Stimulated activated CD4-positive, alpha-beta T cell treated with anti-CD3 and anti-CD28 coated beads, Interleukin-4, amount 100 ng/mL, for 48 hours (primary cell): ENCODE measurements at regions not wholly inside any gene's neighbourhood (a gene's known extent, or its start where the extent isn't known, plus 50 kb on each side); places are given as distances from the start of the nearest gene placed in this dataset.
"Not testable (repeated sequence)": the region's sequence is repeated elsewhere in the genome, so short reads cannot be mapped to it uniquely, and the experiment has no call there.

Source experiments
- DNase-seq, 2 donors: peaks; one replicate each; pipeline ENCODE4 v3.0.0-alpha.2; 2020; ENCODE audit warnings: low read depth in 2 of 2

DNA sequence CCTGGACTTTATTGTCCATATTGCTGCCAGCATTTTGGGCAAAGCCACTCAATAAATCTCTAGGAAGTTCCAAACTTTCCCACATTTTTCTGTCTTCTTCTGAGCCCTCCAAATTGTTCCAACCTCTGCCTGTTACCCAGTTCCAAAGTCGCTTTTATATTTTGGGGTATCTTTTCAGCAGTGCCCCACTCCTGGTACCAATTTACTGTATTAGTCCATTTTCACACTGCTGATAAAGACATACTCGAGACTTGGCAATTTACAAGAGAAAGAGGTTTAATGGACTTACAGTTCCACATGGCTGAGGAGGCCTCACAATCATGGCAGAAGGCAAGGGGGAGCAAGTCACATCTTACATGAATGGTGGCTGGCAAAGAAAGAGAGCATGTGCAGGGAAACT lies 53.4 kb downstream of the AHSP start:
- not testable (repeated sequence) for DNase-seq

DNA sequence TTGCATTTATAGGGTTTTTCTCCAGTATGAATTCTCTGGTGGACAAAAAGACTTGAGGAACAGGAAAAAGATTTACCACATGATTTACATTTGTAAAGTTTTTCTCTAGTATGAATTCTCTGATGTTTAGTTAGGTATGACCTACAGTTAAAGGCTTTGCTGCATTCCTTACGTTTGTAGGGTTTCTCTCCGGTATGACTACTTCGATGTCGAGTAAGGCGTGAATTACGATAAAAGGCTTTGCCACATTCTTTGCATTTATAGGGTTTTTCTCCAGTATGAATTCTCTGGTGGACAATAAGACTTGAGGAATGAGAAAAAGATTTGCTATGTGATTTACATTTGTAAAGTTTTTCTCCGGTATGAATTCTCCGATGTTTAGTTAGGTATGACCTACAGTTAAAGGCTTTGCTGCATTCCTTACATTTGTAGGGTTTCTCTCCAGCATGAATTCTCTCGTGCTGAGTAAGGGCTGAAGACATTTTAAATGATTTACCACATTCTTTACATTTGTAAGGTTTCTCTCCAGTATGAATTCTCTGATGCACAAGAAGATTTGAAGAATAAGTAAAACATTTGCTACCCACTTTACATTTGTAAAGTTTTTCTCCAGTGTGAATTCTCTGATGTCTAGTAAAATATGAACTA lies 74.2 kb downstream of the AHSP start:
- not testable (repeated sequence) for DNase-seq

DNA sequence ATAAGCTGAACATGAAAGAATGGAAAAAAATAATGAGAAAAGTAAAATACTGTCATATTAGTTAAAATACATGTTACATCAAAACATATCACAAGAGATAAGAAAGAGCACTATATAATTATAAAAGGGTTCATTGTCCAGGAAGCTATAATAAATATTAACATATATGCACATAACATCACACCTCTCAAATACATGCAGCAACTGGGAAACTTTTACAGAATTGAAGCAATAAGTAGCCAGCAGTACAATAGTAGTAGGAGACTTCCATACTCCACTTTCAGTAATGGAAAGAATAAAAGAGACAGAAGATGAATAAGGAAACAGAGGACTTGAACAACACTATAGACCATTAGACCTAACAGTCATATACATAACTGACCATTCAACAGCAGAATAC lies 90.4 kb downstream of the AHSP start:
- no peak for DNase-seq

DNA sequence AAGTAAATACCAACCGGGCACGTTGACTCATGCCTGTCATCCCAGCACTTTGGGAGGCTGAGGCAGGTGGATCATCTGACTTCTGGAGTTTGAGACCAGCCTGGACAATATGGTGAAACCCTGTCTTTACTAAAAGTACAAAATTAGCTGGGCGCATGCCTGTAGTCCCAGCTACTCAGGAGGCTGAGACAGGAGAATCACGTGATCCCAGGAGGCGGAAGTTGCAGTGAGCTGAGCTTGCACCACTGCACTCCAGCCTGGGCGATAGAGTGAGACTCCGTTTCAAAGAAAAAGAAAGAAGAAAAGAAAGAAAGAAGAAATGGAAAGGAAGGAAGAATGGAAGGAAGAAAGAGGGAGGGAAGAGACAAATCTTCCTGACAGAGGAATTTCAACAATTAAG lies 108.7 kb downstream of the AHSP start:
- no peak for DNase-seq

DNA sequence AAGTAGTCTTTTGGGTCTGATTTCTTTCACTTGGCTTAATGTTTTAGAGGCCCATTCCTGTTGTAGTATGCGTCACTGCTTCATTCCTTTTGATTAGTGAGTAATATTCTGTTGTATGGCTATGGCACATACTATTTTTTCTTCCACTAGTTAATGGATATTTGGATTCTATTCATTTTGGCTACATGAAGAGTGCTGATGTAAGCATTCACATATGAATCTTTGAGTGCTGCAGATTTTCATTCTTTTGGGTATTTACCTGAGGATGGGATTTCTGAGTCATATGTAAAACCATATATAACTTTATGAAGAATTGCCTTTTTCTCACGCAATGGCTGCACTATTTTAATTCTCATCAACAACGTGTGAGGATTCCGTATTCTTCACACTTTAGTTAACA lies 113.6 kb downstream of the AHSP start:
- DNase-seq = no peak

DNA sequence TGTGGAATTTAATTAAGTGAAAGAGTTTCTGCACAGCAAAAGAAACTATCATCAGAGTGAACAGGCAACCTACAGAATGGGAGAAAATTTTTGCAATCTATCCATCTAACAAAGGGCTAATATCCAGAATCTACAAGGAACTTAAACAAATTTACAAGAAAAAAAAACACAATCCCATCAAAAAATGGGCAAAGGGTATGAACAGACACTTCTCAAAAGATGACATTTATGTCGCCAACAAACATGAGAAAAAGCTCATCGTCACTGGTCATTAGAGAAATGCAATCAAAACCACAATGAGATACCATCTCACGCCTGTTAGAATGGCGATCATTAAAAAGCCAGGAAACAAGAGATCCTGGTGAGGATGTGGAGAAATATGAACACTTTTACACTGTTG lies 128.0 kb downstream of the AHSP start:
- DNase-seq = not testable (repeated sequence)

DNA sequence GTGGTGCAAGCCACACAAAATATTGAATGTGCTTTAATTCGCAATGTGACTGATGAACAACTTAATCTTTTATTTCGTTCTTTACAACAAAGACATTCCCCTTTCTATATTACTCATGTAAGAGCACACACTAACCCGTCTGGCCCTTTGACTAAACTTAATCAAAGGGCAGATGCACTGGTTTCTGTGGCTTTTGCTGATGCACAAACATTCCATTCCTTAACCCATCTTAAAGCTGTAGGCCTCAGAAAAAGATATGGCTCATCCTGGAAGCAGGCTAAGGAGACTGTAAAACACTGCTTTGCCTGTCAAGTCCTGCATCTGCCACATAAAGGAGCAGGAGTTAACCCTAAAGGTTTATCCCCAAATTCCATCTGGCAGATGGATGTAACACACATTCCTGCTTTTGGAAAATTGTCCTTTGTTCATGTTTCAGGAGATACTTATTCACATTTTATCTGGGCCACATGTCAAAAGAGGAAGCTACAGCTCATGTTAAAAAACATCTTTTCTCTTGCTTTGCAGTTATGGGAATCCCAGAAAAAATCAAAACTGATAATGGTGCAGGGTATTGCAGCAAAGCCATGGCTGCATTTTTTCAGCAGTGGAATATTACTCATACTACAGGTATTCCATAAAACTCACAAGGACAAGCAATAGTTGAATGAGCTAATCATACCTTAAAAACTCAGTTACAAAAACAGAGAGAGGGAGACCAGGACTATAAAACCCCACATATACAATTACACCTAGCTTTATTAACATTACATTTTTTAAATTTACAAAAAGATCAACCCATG lies 137.2 kb downstream of the AHSP start:
- DNase-seq = no peak

DNA sequence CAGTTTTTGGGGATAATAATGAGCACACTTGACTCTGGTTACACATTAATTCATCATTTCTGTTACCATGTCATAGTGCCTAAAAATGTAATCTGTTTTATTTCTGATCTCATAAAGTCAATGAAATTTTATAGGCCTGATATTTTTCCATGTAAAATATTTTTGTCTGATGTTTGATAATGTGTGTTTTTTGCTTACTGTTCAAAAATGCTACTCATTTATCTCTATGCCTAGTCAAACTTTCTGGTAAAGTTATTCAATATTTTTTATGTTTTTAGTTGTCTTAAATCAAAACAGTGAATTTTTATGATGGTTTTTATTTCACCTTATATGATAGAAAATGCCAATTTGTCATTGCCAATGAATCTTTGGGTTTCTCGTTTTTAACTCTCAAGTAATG lies 147.0 kb downstream of the AHSP start:
- no peak for DNase-seq

DNA sequence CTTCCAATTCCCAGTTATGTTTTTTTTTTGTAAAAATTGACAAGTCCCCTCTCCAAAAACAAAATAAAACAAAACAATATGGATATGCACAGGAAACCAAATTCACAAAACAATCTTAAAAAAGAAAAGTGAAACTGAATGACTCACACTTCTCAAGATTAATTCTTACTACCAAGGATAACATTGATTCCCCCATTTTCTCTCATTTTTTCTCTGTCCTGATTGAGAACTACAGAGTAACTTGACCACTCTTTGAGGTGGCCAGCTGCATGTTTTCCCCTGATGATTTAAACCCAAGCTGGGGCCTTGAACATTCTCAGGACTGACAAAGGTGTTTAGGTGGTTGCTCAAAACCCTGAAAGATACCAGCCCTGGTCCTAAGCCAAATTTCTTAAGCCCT lies 149.0 kb downstream of the AHSP start:
- DNase-seq = no peak

DNA sequence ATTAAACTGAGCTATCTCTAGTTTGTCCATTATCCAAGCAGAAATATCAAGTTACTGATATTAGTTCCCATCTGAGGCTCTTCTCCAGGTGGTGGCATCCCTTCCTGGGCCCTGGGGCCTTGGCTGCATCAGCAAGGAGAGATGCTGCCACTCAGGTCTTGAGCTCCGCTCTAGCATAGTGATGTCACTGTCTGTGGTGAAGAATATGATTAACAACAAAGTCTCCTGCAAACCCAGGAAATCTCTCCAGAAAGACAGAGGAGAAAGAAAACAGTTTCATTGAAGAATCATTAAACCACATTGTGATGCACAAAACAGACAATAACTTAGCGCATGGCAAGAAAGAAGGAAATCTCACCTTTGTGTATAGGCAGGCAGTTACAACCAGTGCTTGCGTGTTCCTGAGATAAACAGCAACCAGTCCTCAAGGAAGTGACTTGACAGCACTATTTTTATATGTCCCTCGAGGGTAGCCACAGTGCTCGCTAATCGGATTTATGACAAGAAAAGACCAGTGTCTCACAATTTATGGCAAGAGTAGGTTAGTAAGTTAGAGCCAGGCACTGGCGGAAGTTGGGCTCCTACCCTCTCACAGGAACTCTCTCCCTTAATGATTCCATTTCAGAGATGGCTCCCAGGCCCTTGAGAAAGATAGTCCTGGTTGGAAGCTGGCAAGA lies 151.1 kb downstream of the AHSP start:
- no peak for DNase-seq

DNA sequence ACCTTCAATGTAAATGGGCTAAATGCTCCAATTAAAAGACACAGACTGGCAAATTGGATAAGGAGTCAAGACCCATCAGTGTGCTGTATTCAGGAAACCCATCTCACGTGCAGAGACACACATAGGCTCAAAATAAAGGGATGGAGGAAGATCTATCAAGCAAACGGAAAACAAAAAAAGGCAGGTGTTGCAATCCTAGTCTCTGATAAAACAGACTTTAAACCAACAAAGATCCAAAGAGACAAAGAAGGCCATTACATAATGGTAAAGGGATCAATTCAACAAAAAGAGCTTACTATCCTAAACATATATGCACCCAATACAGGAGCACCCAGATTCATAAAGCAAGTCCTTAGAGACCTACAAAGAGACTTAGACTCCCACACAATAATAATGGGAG lies 161.6 kb downstream of the AHSP start:
- DNase-seq = not testable (repeated sequence)

DNA sequence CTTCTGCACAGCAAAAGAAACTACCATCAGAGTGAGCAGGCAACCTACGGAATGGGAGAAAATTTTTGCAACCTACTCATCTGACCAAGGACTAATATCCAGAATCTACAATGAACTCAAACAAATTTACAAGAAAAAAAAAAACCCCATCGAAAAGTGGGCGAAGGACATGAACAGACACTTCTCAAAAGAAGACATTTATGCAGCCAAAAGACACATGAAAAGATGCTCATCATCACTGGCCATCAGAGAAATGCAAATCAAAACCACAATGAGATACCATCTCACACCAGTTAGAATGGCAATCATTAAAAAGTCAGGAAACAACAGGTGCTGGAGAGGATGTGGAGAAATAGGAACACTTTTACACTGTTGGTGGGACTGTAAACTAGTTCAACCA lies 164.6 kb downstream of the AHSP start:
- not testable (repeated sequence) for DNase-seq

DNA sequence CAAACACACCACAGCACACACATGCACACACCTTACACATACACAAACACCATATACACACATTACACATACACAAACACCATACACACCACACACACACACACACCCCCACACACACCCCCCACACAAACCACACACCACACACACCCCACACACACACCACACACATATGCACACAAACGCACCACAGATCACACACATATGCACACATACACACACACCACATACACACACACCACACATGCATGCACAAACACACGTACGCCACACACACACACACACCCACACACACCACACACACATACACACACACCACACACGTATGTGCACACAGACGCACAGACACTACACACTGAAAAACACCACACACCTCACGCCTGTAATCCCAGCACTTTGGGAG lies 166.0 kb downstream of the AHSP start:
- DNase-seq = no peak

DNA sequence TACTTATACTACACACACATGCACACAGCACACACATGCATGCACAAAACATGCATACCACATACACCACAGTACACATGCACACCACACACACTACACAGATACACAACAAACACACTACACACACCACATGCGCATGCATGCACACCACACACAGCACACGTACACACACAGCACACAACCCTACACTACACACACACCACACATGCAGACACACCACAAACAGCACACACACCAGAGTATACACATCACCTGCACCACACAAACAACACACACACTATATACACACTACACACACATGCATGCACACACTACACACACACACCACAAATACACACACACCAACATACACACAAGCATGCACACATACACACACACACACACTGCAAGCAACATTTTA lies 166.8 kb downstream of the AHSP start:
- no peak for DNase-seq

DNA sequence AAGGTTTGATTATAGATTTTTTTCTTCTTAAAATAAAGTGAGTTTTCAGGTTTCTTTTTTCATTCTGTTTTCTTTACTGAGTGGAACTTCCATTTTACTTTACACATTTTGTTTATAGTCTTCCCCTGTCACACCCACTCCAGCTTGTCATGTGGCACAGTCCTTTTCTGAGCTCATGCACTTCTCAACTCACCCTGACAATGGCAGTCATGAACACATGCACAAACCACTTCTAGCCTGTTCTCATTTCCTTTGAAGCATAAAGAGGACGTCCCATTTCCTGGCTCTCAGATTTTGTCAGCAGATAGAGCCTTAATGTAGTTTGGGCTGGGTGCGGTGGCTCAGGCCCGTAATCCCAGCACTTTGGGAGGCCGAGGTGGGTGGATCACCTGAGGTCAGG lies 168.0 kb downstream of the AHSP start:
- no peak for DNase-seq

DNA sequence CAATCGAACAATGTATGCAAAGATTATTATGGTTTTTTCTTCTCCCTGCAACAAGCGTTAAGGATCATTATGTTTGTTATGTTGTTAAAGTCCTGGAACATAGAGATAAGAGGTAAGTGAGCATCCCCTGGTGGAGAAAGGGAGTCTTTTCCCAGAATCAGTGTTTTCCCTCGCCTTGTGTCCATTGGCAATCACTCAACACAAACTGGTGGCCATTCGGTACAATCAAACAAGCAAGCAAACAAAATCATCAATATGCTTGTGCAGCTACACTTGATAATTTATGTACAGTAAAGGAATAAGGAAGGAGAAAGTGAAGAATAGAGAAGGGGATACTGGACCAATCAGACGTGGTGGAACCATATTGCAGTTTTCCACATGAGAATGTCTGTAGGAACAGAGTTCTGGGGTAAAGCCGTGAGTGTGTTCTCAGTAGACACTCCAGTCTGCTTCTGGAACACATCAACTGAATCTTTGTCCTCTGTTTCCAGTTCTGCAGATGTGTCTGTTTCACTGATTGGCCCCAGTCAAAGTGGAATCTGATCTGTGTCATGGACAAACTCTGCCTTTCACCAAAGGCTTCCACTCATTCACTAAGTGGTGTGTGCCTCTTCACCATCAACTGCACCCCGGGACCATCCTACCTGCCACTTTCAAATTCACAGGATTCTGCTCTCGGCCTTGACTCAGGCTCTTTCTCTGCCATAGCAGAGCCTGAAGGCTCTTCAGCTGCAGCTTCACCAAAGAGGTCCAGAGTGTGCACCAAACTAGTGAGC lies 169.5 kb downstream of the AHSP start:
- DNase-seq = no peak

DNA sequence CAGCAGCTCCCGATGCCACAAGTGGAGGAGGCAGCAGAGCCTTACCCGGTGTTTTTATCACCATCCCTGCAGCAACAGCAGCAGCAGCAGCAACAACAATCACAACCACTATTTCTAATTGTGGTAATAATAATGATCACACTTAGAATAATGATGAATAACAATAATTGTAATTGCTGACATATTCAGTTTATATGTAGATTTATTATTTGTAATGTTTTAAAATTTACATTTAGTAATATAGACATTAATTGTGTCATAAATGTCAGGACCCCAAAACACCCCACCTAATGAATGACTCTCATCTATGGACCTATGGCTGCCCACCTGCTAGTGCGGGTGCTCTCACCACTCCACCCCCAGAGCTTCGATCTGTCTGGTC lies 170.0 kb downstream of the AHSP start:
- no peak for DNase-seq

DNA sequence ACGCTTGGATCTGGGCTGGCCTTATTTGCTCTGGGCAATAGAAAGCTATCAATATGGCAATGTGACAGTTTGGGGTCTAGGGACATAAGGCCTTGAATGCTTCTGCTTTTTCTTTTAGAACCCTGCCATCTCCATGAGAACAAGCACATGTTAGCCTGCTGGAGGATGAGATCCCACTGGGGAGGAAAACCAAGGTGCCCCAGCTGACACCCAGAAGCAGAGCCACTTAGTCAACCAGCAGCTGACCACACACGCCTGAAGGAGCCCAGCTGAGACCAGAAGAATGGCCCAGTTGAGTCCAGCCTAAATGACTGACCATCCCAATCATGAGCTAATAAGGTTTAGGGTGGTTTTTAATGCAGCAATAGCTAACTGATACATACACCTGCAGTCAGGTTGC lies 171.2 kb downstream of the AHSP start:
- no peak for DNase-seq

DNA sequence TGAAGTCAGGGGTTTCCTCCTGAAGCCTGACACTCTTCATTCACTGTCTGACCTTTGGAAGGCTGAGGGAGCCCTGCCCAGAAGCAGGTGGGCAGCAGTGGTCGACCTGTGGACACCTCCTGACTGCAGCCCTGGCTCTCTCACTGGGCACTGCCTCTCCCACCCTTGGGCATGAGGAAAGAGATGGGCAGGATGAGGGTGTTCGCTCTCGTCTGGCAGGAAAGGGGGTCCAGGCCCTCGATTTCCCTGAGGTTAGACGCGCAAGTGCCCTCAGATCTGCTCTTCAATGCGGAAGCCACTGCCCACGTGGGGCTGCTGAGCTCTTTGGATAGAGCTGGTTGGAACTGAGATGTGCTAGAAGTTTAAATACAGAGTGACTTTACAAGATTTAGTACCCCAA lies 171.9 kb downstream of the AHSP start:
- DNase-seq = no peak

DNA sequence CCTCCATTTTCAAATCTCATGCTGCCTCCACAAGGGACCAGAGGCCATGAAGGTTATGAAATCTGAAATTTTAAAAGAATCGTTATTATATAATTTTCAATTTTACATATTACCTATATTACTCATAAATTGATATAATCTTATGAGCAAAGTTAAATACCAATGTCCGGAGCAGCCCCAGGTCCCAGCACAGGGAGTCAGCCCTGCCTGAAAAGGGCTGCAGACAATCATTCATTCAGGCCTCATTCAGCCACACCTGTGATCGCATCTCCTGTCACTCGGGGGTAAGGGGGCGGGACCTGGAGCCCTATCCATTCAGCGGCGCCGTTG lies 172.5 kb downstream of the AHSP start:
- no peak for DNase-seq

DNA sequence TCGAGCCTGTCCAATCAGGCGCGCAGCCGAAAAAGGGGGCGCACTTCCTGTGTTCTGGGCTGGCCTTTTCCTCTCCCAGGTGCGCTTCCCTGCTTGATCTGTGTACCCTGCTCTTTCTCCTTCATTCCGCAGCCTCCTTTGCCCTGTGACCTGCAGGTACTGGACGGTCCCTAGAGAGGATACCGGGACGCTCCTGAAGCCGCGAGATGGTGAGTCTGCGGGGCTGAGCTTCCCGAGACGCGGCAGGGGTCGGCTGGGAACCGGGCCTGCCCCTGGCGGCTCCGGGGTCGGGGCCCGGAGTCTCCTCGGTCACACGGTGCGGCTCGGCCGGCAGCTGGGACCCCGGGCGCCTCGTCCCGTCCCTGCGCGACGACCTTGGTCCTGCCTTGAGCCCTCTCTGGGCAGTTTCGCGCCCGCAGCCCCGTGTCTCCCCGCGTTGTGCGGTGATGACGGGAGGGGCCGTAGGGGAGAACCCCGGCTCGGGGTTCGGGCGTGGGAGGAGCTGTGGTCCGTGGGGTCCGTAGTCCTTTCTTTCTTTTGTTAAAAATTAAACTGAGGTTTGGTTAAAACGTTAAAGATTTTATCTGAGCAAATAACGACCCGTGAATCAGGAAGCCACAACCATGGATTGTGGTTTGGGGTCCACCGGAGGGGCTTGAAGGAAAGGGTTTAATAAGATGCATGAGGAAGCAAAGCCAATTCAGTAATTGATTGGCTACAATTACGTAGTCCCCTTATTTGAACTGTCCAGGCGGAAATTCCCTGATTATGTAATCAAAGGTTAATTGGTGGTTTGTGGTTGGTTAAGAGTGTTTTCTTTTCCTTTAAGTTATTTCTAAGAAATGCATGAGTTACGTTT lies 172.8 kb upstream of the ZNF267 start:
- DNase-seq = peak; percentile 76 to 79

DNA sequence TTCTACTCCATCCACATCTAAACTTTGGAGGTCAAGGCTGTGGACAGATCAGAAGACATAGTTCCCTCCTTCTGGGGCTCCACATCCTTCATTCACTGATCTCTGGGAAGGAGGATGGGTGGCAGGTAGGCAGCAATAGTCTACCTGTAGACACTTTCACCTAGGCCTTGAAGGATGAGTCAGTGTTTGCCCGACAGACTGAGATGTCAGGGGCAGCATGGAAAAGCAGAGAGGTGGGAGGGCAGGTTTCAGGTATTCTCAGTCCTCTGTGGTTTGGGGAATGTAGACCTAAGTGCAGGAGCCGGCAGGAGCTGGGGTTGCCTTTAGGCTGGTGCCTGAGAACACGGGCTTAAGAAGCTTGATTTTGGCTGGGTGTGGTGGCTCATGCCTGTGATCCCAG lies 171.9 kb upstream of the ZNF267 start:
- DNase-seq = no peak
